ENCODE measurements at regions not wholly inside any gene's neighbourhood (a gene's known extent, or its start where the extent isn't known, plus 50 kb on each side); places are given as distances from the start of the nearest gene placed in this dataset.
"Not testable (repeated sequence)": the region's sequence is repeated elsewhere in the genome, so short reads cannot be mapped to it uniquely, and the experiment has no call there.

- DNase-seq, result peak; percentile 40
Observed at GRCh38 chr5:42889311-42889933, 77.7 kb upstream of the SELENOP start.

GRCh38 chr5:42888771-42889170, 77.1 kb upstream of the SELENOP start:
- no peak for DNase-seq

GRCh38 chr5:42887575-42887974, 75.9 kb upstream of the SELENOP start:
- DNase-seq, result no peak

- DNase-seq, result no peak
Observed at GRCh38 chr5:42887097-42887496, 75.4 kb upstream of the SELENOP start.

- DNase-seq, result no peak
Observed at GRCh38 chr5:42886635-42887034, 74.9 kb upstream of the SELENOP start.

- no peak for DNase-seq
Observed at GRCh38 chr5:42884326-42884725, 72.6 kb upstream of the SELENOP start.

GRCh38 chr5:42881416-42882117, 69.9 kb upstream of the SELENOP start:
- no peak for DNase-seq

- DNase-seq, result no peak
Observed at GRCh38 chr5:42880496-42881150, 68.9 kb upstream of the SELENOP start.

GRCh38 chr5:42879291-42879690, 67.6 kb upstream of the SELENOP start:
- no peak for DNase-seq

GRCh38 chr5:42878550-42878949, 66.9 kb upstream of the SELENOP start:
- DNase-seq, result no peak

GRCh38 chr5:42878041-42878440, 66.3 kb upstream of the SELENOP start:
- no peak for DNase-seq

GRCh38 chr5:42877431-42877830, 65.7 kb upstream of the SELENOP start:
- no peak for DNase-seq

- no peak for DNase-seq
Observed at GRCh38 chr5:42876375-42876844, 64.7 kb upstream of the SELENOP start.

- DNase-seq, result no peak
Observed at GRCh38 chr5:42875785-42876374, 64.2 kb upstream of the SELENOP start.

GRCh38 chr5:42875211-42875610, 63.5 kb upstream of the SELENOP start:
- no peak for DNase-seq

- no peak for DNase-seq
Observed at GRCh38 chr5:42874621-42875198, 63.0 kb upstream of the SELENOP start.

- no peak for DNase-seq
Observed at GRCh38 chr5:42872865-42873264, 61.2 kb upstream of the SELENOP start.

GRCh38 chr5:42870882-42871418, 59.3 kb upstream of the SELENOP start:
- no peak for DNase-seq

- DNase-seq, result not testable (repeated sequence)
Observed at GRCh38 chr5:42868417-42868816, 56.7 kb upstream of the SELENOP start.

GRCh38 chr5:42864749-42865148, 53.1 kb upstream of the SELENOP start:
- DNase-seq, result not testable (repeated sequence)

Data from kidney glomerular epithelial cell (primary cell).